ENCODE measurements at regions not wholly inside any gene's neighbourhood (a gene's known extent, or its start where the extent isn't known, plus 50 kb on each side); places are given as distances from the start of the nearest gene placed in this dataset.

GRCh38 chr22:44373234-44373633 lies 60.5 kb upstream of the SHISAL1 start:
- H3K4me3 ChIP-seq (ENCODE audit: control insufficient read depth, low read depth, low read length), result no peak overlapping the region
- TF ChIP-seq, protein P1, sequence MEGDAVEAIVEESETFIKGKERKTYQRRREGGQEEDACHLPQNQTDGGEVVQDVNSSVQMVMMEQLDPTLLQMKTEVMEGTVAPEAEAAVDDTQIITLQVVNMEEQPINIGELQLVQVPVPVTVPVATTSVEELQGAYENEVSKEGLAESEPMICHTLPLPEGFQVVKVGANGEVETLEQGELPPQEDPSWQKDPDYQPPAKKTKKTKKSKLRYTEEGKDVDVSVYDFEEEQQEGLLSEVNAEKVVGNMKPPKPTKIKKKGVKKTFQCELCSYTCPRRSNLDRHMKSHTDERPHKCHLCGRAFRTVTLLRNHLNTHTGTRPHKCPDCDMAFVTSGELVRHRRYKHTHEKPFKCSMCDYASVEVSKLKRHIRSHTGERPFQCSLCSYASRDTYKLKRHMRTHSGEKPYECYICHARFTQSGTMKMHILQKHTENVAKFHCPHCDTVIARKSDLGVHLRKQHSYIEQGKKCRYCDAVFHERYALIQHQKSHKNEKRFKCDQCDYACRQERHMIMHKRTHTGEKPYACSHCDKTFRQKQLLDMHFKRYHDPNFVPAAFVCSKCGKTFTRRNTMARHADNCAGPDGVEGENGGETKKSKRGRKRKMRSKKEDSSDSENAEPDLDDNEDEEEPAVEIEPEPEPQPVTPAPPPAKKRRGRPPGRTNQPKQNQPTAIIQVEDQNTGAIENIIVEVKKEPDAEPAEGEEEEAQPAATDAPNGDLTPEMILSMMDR (conservative IDR thresholded peaks at IDR 0.05; ENCODE audit: control insufficient read depth, insufficient read depth, low read depth, low read length), result no peak
- DNase-seq (ENCODE audit: low read depth), result no peak

- TF ChIP-seq, protein P1 (conservative IDR thresholded peaks at IDR 0.05; ENCODE audit: control insufficient read depth, insufficient read depth, low read depth, low read length), result no peak
- no peak overlapping the region for H3K4me3 ChIP-seq (ENCODE audit: control insufficient read depth, low read depth, low read length)
- DNase-seq (ENCODE audit: low read depth), result no peak
Observed at GRCh38 chr22:44372611-44373010, 59.9 kb upstream of the SHISAL1 start.

GRCh38 chr22:44371741-44372525 lies 59.2 kb upstream of the SHISAL1 start:
- no peak for DNase-seq (ENCODE audit: low read depth)
- TF ChIP-seq, protein P1 (conservative IDR thresholded peaks at IDR 0.05; ENCODE audit: control insufficient read depth, insufficient read depth, low read depth, low read length), result no peak
- H3K4me3 ChIP-seq (ENCODE audit: control insufficient read depth, low read depth, low read length), result no peak overlapping the region

- no peak for DNase-seq (ENCODE audit: low read depth)
- no peak overlapping the region for H3K4me3 ChIP-seq (ENCODE audit: control insufficient read depth, low read depth, low read length)
- TF ChIP-seq, protein P1 (conservative IDR thresholded peaks at IDR 0.05; ENCODE audit: control insufficient read depth, insufficient read depth, low read depth, low read length), result no peak
Observed at GRCh38 chr22:44369916-44370801, 57.4 kb upstream of the SHISAL1 start.

DNA sequence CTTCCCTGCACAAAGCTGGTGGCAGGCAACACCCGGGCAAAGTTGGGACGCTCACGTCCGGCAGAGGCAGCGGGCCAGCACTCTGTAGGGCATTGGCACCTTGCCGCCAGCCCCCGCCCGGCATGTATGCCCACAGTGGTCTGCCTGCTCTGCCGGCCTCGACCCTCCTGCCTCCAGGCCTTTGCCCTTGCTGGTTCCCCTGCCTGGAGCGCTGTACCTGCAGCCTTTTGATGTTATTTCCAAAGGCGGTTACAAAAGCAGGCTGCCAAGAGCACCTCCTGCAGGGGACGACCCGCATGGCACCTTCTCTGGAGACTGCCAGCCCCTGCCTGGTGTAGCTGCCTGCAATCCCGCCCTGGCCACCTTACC lies 56.5 kb upstream of the SHISAL1 start:
- TF ChIP-seq, protein P1 (conservative IDR thresholded peaks at IDR 0.05; ENCODE audit: control insufficient read depth, insufficient read depth, low read depth, low read length), result no peak
- no peak overlapping the region for H3K4me3 ChIP-seq (ENCODE audit: control insufficient read depth, low read depth, low read length)
- DNase-seq (ENCODE audit: low read depth), result no peak

GRCh38 chr22:44368611-44369292 lies 56.0 kb upstream of the SHISAL1 start:
- TF ChIP-seq, protein P1 (conservative IDR thresholded peaks at IDR 0.05; ENCODE audit: control insufficient read depth, insufficient read depth, low read depth, low read length), result no peak
- no peak overlapping the region for H3K4me3 ChIP-seq (ENCODE audit: control insufficient read depth, low read depth, low read length)
- no peak for DNase-seq (ENCODE audit: low read depth)

Measured in fibroblast of mammary gland (primary cell).